Caco-2 (cell line): ENCODE measurements at regions not wholly inside any gene's neighbourhood (a gene's known extent, or its start where the extent isn't known, plus 50 kb on each side); places are given as distances from the start of the nearest gene placed in this dataset.

Experiments
- BruUV-seq: library from RNA; stranded (reverse); fragments of 400-500 nt; replicated peaks from 2 replicates; lab custom pipeline; 2021; lab: Mats Ljungman, UMichigan
- CTCF ChIA-PET: fragments of 300-600 bp; sonication (Branson Sonifier 250); formaldehyde crosslinking; loops from one replicate; lab custom pipeline; 2022; ENCODE audit warnings: antibody characterized with exemption; lab: Charles Lee
- POLR2A ChIA-PET: fragments of 300-600 bp; sonication (Branson Sonifier 250); formaldehyde crosslinking; loops from one replicate; lab custom pipeline; 2022; ENCODE audit warnings: antibody characterized with exemption; lab: Charles Lee
- DNase-seq, 2 experiments: peaks; one replicate each; pipeline versions ENCODE4 v3.0.0 to v3.0.0-alpha.2; 2020 to 2022
- H3K27me3 ChIP-seq: replicated peaks from 2 replicates; pipeline ENCODE4 v1.6.0; 2011; ENCODE audit warnings: low read length; ENCODE audit not compliant: control insufficient read depth, insufficient read depth
- H3K36me3 ChIP-seq: 2 replicates; pipeline ENCODE4 v1.5.1; 2011; ENCODE audit warnings: low read length; ENCODE audit not compliant: control insufficient read depth, insufficient read depth
- H3K4me1 ChIP-seq: fragments of 250-450 bp; sonication (Bioruptor Pico); 2 replicates; pipeline ENCODE4 v1.5.1; 2020; ENCODE audit warnings: mild to moderate bottlenecking
- H3K4me3 ChIP-seq: 2 replicates; pipeline ENCODE4 v1.5.1; 2011; ENCODE audit warnings: low read depth, mild to moderate bottlenecking, control low read depth, low read length
- H3K9me3 ChIP-seq: fragments of 250-450 bp; sonication (Bioruptor Pico); 2 replicates; pipeline ENCODE4 v1.5.1; 2020; ENCODE audit warnings: mild to moderate bottlenecking, moderate library complexity
- H3K27ac Mint-ChIP-seq: one replicate; pipeline ENCODE4 v1.8.0; 2022; ENCODE audit warnings: mixed read lengths; ENCODE audit not compliant: unreplicated experiment
- H3K27me3 Mint-ChIP-seq: one replicate; pipeline ENCODE4 v1.8.0; 2022; ENCODE audit warnings: mixed read lengths; ENCODE audit not compliant: insufficient read depth, unreplicated experiment
- H3K36me3 Mint-ChIP-seq: one replicate; pipeline ENCODE4 v1.8.0; 2022; ENCODE audit warnings: mild to moderate bottlenecking, mixed read lengths; ENCODE audit not compliant: insufficient read depth, unreplicated experiment
- H3K4me1 Mint-ChIP-seq: one replicate; pipeline ENCODE4 v1.8.0; 2022; ENCODE audit warnings: low read depth, mixed read lengths; ENCODE audit not compliant: unreplicated experiment
- H3K4me3 Mint-ChIP-seq: one replicate; pipeline ENCODE4 v1.8.0; 2022; ENCODE audit warnings: mild to moderate bottlenecking, moderate library complexity, mixed read lengths; ENCODE audit not compliant: unreplicated experiment
- H3K9me3 Mint-ChIP-seq: one replicate; pipeline ENCODE4 v1.8.0; 2022; ENCODE audit warnings: mixed read lengths; ENCODE audit not compliant: unreplicated experiment
- CTCF ChIP-seq, 2 experiments: fragments of 200-600 bp in 1 of 2; IDR thresholded peaks; 1 replicate in 1 of 2; 2 replicates in 1 of 2; pipeline versions ENCODE4 v1.5.1 to v1.8.0; 2011 to 2022; ENCODE audit warnings: antibody characterized with exemption in 1 of 2, control low read depth in 1 of 2, inconsistent platforms in 1 of 2, low read depth in 1 of 2, low read length in 1 of 2, mild to moderate bottlenecking in 1 of 2, moderate library complexity in 1 of 2; ENCODE audit not compliant: insufficient read depth in 1 of 2, severe bottlenecking in 1 of 2, unreplicated experiment in 1 of 2
- intact Hi-C: fragments of 100-400 bp; cut with micrococcal nuclease; formaldehyde crosslinking; loops from one replicate; pipeline ENCODE4 v1.10.0; 2022; ENCODE audit not compliant: unreplicated experiment

- no peak for TF ChIP-seq CTCF (IDR thresholded peaks at IDR 0.05; ENCODE audit: insufficient read depth in 1 of 2, low read depth in 1 of 2, low read length in 1 of 2, severe bottlenecking in 1 of 2, unreplicated experiment in 1 of 2)
- ChIA-PET POLR2A (no interaction called here), CTCF (no interaction called here)
- BruUV-seq, result no TSS peak
- Mint-ChIP-seq H3K27ac (no peak overlapping the region), H3K9me3 (no peaks in the 10 kb centered on the region), H3K27me3 (no peaks in the 10 kb centered on the region), H3K36me3 (no peaks in the 10 kb centered on the region), H3K4me1 (peaks cover 5% of the 10 kb centered on the region), H3K4me3 (no peak overlapping the region)
- no peaks in the 10 kb centered on the region for H3K36me3 ChIP-seq
- no peak for DNase-seq
- no peaks in the 10 kb centered on the region for H3K9me3 ChIP-seq
- intact Hi-C loops, result no loop called here
- H3K4me3 ChIP-seq, result no peak overlapping the region
- no peaks in the 10 kb centered on the region for H3K4me1 ChIP-seq
- H3K27me3 ChIP-seq, result no peaks in the 10 kb centered on the region
Measured at GRCh38 chr3:112739252-112739965, 98.5 kb upstream of the CCDC80 start.

GRCh38 chr3:112738366-112738765, 97.4 kb upstream of the CCDC80 start:
- no peaks in the 10 kb centered on the region for H3K36me3 ChIP-seq
- BruUV-seq, result no TSS peak
- no peaks in the 10 kb centered on the region for H3K9me3 ChIP-seq
- peaks cover 5% of the 10 kb centered on the region for H3K4me1 Mint-ChIP-seq
- H3K4me1 ChIP-seq, result no peaks in the 10 kb centered on the region
- H3K27ac Mint-ChIP-seq, result no peak overlapping the region
- no peaks in the 10 kb centered on the region for H3K27me3 Mint-ChIP-seq
- no peaks in the 10 kb centered on the region for H3K9me3 Mint-ChIP-seq
- no peak overlapping the region for H3K4me3 Mint-ChIP-seq
- no peak for TF ChIP-seq CTCF (IDR thresholded peaks at IDR 0.05; ENCODE audit: insufficient read depth in 1 of 2, low read depth in 1 of 2, low read length in 1 of 2, severe bottlenecking in 1 of 2, unreplicated experiment in 1 of 2)
- no peak overlapping the region for H3K4me3 ChIP-seq
- DNase-seq, result no peak
- H3K27me3 ChIP-seq, result no peaks in the 10 kb centered on the region
- no peaks in the 10 kb centered on the region for H3K36me3 Mint-ChIP-seq
- POLR2A ChIA-PET, result no interaction called here
- CTCF ChIA-PET, result no interaction called here
- intact Hi-C loops, result no loop called here

- no peaks in the 10 kb centered on the region for H3K36me3 ChIP-seq
- Mint-ChIP-seq H3K9me3 (peaks cover under 1% of the 10 kb centered on the region), H3K4me3 (no peak overlapping the region), H3K27ac (no peak overlapping the region), H3K4me1 (peaks cover 7% of the 10 kb centered on the region), H3K36me3 (no peaks in the 10 kb centered on the region), H3K27me3 (no peaks in the 10 kb centered on the region)
- intact Hi-C loops, result no loop called here
- no peak for TF ChIP-seq CTCF (IDR thresholded peaks at IDR 0.05; ENCODE audit: insufficient read depth in 1 of 2, low read depth in 1 of 2, low read length in 1 of 2, severe bottlenecking in 1 of 2, unreplicated experiment in 1 of 2)
- BruUV-seq, result no TSS peak
- ChIA-PET CTCF (no interaction called here), POLR2A (no interaction called here)
- H3K9me3 ChIP-seq, result peaks cover under 1% of the 10 kb centered on the region; the same call in 1 of the 2 replicates
- DNase-seq, result no peak
- peaks cover 3% of the 10 kb centered on the region for H3K4me1 ChIP-seq
- H3K4me3 ChIP-seq, result no peak overlapping the region
- H3K27me3 ChIP-seq, result no peaks in the 10 kb centered on the region
Measured at GRCh38 chr3:112736805-112737566, 96.0 kb upstream of the CCDC80 start.
